ENCODE measurements at regions not wholly inside any gene's neighbourhood (a gene's known extent, or its start where the extent isn't known, plus 50 kb on each side); places are given as distances from the start of the nearest gene placed in this dataset.
"Not testable (repeated sequence)": the region's sequence is repeated elsewhere in the genome, so short reads cannot be mapped to it uniquely, and the experiment has no call there.

DNA sequence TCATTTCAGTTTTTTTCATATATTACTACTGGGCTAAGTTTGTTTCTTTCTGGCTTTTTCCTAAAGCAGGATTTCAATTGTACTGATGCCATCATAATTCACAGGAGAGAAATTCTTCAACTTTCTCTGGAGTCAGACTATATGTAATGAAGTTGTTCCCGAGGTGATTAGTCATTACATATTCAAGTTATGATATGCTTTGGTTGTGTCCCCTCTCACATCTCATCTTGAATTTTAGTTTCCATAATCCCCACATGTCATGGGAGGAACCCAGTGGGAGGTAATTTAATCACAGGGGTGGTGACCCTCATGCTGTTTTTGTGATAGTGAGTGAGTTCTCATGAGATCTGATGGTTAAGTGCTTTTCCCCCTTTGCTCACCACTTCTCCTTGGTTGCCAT is 227.5 kb upstream of the LRIG3 start:
- no peak for DNase-seq (ENCODE audit: low spot score)

DNA sequence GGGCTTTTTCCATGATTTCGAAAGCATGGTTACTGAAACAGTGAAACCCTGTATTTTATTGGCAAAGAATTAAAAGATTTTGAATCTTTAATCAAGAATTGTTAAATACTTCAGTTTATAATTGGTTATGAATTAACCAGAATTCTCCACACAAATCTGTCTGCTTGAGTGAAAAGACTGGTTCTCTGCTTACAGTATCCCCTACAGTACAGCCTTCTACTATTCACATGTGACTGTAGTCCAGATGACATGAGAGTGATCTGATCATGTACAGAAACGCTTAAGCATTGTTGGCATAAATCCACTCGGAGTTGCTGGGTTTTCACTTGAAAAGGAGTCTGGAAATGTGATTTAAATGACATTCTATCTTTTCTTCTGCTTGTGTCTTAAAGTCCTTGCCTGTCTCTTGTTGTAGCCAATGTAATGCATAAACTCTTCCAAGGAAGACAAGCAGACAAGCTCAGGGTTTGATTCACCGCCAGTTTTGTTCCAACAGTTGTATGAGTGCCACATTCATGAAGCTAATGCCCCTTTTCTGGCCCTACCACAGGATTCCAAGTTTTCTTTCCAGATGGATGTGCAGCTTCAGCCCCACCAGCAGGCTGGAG is 222.0 kb upstream of the LRIG3 start:
- no peak for DNase-seq (ENCODE audit: low spot score)

DNA sequence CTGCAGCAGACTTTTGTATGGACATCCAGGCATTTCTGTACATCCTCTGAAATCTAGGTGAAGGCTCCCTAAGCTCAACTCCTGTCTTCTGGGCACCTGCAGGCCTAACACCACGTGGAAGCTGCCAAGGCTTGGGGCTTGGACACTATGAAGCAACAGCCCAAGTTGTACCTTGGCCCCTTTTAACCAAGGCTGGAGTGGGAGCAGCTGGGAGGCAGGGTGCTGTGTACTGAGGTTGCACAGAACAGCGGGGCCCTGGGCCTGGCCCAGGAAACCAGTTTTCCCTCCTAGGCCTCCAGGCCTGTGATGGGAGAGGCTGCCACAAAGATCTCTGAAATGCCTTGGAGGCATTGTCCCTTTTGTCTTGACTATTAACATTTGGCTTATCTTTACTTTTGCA is 214.4 kb upstream of the LRIG3 start:
- DNase-seq (ENCODE audit: low spot score) = no peak

DNA sequence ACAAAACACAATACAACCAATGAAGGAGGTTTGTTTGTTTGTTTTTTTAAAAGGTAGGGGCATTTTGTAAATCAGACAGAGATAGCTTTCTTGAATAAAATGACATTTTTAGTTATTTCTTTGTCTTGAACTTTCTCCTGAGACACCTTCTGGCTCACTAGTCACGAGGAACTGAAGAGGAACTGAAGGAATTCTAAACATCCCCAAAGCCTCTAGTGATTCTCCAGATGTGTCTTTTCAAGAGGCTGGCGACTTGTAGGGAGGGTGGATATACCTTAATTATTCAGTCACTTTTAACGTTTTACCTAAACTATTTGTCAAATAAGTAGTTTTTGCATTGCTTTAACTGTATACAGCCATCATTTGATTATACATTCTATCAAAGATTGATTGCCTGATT is 211.2 kb upstream of the LRIG3 start:
- DNase-seq (ENCODE audit: low spot score) = no peak

DNA sequence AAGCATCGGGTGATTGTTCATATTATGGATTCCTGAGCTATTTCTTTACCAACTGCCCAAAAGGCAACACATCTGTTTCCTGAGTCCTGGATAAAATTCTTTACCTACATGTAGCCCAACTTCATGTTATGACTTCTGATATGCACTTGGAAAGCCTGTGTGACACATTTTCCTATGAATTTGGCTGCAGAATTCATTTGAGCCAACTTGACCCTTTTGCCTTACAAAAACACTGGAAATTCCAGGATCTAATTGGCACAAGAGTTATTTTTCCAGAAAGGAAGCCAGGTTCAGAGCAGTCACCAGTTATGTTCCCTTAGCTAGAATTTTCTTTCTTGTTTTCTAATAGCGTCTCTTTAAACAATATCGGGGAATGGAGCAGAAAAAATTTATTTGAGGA is 202.5 kb upstream of the LRIG3 start:
- DNase-seq (ENCODE audit: low spot score) = no peak

DNA sequence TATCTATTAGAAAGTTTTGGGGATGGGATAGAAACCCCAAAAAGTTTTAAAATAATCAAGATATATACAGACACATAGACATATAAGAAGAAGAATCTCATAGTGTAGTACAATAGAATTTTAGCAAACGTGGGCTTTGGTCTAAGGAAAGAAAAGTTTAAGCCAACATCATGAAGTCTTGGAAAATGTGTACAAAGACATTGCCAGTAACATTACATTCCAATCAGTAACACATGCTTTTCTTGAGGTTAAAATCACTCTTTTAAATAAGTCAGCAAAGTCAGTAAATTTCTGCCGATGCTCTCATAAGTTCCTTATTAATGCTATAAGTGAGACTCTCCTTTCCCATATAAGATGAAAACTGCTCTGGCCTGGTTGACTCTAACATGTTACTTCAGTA is 201.1 kb upstream of the LRIG3 start:
- no peak for DNase-seq (ENCODE audit: low spot score)

- no peak for DNase-seq (ENCODE audit: low spot score)
These were observed 199.4 kb upstream of the LRIG3 start for GRCh38 chr12:59119676-59120075.

DNA sequence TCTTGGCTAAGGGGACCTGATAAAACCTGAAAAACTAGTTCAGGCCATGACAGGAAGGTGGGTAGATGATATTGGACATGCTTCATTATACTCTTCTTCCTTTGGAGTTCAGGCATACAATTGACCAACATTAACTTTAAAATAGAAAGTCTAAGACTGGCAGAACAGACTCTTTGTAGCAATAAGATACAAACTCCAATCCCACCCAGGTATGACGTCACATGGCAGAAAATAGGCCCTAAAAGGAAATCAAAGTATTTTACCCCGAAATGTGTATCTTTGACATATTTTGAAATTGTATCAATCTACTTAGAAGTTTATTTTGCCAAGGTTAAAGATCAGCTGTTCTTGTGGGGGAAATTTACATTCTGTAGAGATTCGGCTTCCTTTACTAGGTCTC is 198.1 kb upstream of the LRIG3 start:
- no peak for DNase-seq (ENCODE audit: low spot score)

DNA sequence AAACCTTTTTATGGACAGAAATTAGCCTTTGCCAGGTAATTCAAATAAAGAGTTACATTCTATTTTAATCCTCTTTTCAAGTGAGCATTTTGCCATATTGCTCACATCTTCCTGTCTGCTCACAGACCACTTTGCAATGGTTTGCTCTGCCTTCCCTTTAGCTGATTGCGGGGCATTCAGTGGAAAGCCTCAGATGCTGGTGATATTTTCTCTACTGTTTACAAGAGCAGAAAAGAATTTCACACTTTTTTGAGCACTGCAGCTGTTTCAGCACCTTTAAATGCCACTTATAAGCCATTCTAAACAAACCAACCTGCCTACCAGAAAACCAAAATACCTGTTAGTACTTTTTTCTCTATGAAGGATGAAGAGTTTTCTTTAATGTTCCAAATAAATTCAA is 195.7 kb upstream of the LRIG3 start:
- DNase-seq (ENCODE audit: low spot score) = no peak

DNA sequence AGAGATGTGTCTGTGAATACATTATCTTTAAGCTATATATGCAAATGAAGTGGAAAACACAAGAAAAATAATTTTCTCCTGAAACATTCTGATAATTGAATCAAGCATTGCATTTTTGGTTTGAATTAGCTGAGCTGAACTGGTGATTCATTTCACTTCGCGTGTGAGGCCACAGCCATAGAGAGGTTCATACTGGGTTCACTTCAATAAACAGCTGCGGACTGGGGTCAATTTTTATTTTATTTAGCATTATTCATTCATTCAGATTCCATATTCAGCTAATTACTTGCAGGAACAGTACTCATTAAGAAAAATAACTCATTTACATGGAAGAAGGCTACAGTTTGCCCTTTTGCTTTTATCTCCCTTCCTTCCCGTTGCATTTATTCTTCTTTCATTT is 195.2 kb upstream of the LRIG3 start:
- DNase-seq (ENCODE audit: low spot score) = no peak

- DNase-seq (ENCODE audit: low spot score) = peak; percentile 27
These were observed 193.7 kb upstream of the LRIG3 start for GRCh38 chr12:59113831-59114615.

GRCh38 chr12:59111851-59112250 is 191.5 kb upstream of the LRIG3 start:
- no peak for DNase-seq (ENCODE audit: low spot score)

GRCh38 chr12:59108516-59108915 is 188.2 kb upstream of the LRIG3 start:
- not testable (repeated sequence) for DNase-seq (ENCODE audit: low spot score)

DNA sequence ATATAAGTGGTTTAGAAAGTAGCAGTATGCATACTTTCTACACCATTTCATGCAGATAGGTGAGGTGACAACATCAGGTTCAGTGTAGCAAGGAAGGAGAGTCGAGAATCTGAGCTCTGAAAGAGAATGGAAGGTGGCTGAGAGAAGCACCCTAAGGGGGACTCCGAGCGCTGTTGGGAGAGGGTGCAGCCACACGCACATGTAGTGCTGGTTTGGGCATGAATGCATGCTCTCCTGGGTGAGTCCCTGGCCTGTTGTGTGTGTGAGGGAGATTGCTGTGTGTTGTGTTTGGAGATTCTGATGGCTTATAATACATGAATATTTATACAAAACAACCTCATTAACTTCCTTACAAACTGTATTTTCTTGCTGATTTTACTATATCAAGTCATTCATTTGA is 180.3 kb upstream of the LRIG3 start:
- DNase-seq (ENCODE audit: low spot score) = no peak

GRCh38 chr12:59097876-59098275 is 177.6 kb upstream of the LRIG3 start:
- DNase-seq (ENCODE audit: low spot score) = no peak

DNA sequence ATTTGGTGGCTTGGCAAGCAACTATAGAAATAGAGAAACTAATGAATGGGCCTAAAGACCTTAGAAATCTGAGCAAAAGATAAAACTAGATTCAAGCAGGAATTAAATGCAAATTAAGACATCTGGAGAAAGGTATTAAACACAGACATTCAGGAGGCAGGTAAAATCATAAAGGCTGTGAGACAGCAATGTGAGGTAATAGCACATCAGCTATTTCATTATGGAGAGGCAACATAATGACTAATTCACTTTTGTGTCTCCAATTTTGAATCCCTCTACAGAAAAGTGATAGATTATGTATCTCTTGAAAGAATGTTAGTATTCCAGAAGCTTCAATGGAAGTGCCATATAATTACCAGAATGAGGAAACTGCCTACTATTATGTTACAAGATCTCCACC is 175.9 kb upstream of the LRIG3 start:
- DNase-seq (ENCODE audit: low spot score) = no peak

GRCh38 chr12:59093073-59093772 is 172.9 kb upstream of the LRIG3 start:
- DNase-seq (ENCODE audit: low spot score) = no peak

- DNase-seq (ENCODE audit: low spot score) = no peak
These were observed 168.4 kb upstream of the LRIG3 start for GRCh38 chr12:59088673-59089072.

DNA sequence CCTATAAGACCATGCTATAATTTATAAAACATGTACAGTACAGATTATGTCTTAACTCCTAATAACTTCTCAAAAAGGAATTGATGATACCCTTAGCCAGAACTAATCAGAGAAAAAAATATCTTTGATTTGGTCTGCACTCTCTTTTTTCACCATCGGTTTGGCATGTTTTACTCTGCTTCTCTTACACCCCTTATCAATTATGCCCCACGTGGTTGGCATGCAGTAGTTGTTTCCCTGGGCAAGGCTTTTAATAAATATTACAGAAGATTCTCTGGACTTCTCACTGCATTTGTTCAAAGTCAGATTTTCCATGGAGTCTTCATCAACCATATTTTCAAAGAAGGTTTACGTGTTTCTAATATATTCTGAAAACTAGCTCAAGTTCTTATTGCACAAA is 167.4 kb upstream of the LRIG3 start:
- no peak for DNase-seq (ENCODE audit: low spot score)

- no peak for DNase-seq (ENCODE audit: low spot score)
These were observed 166.9 kb upstream of the LRIG3 start for GRCh38 chr12:59087077-59087673.

DNA sequence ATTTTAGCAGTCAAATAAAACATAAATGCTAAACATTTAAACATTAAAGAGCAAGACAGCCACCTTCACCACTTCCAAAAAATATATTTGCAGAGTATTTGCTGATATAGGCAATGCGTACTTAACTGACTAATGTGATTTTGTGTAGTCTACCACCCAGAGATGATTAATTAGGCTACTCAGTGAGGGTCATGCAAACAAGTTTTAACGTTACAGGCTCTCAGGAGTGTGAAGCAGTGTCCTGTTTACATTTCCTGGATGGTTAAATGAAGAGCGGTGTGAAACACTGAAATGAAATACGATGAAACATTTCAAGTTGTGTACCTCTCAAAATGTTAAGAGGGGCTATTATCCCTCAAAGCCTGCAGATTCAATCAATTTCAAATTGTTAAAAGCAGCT is 165.8 kb upstream of the LRIG3 start:
- no peak for DNase-seq (ENCODE audit: low spot score)

- no peak for DNase-seq (ENCODE audit: low spot score)
These were observed 165.4 kb upstream of the LRIG3 start for GRCh38 chr12:59085690-59086089.
